ENCODE measurements at regions not wholly inside any gene's neighbourhood (a gene's known extent, or its start where the extent isn't known, plus 50 kb on each side); places are given as distances from the start of the nearest gene placed in this dataset.

GRCh38 chr5:56511326-56511841 lies 278.3 kb upstream of the ANKRD55 start:
- no peak overlapping the region for H3K4me3 Mint-ChIP-seq
- no peaks in the 10 kb centered on the region for H3K27me3 Mint-ChIP-seq
- H3K36me3 Mint-ChIP-seq, result no peaks in the 10 kb centered on the region
- no peak for ATAC-seq
- peaks cover 32% of the 10 kb centered on the region for H3K4me1 Mint-ChIP-seq
- H3K27ac Mint-ChIP-seq, result no peak overlapping the region
- H3K9me3 Mint-ChIP-seq, result no peaks in the 10 kb centered on the region

DNA sequence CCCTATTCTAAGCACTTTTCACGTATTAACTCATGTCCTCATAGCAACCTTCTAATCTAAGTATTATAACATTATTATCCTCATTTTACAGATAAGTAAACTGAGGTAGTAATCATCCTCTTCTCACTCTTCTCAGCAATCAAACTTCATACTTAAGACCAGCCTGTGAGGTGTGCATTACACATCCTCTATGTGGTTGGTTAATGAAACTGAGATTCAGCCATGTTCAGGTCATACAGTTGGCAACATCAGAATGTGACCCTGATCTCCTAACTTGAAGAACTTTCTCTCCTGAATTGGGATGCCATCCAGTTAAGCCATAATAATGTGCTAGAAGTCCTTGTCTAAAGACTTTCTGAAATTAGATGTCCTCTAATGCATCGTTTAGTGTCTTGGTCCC lies 275.1 kb upstream of the ANKRD55 start:
- H3K27ac Mint-ChIP-seq, result no peak overlapping the region
- H3K4me1 Mint-ChIP-seq, result peaks cover 34% of the 10 kb centered on the region
- no peaks in the 10 kb centered on the region for H3K9me3 Mint-ChIP-seq
- no peak overlapping the region for H3K4me3 Mint-ChIP-seq
- ATAC-seq, result no peak
- no peaks in the 10 kb centered on the region for H3K36me3 Mint-ChIP-seq
- no peaks in the 10 kb centered on the region for H3K27me3 Mint-ChIP-seq

DNA sequence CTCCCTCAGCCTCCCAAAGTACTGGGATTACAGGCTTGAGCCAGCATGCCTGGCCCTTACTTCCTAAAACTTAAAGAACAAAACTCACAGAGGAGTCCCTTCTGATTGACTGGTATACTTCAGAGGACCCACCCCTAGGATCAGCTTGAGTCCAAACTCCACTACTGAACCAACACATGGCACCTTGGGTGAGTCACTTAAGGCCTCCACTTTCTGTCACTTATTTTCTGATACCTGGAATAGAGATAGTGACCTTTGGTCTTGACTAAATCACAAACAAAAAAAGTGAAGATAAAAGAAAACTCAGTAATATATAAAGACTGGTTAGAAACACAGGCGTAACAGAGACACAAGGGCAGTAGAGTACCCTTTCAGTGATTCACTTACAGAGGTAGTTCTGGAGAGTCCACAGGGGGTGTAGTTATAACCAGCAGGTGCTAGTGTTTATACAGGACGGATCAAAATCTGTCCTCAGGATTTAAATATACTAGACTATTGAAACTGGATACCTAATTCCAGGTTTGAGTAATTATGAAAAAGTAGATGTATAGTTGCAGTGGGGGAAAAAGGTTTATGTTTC lies 274.3 kb upstream of the ANKRD55 start:
- H3K4me3 Mint-ChIP-seq, result no peak overlapping the region
- ATAC-seq, result no peak

DNA sequence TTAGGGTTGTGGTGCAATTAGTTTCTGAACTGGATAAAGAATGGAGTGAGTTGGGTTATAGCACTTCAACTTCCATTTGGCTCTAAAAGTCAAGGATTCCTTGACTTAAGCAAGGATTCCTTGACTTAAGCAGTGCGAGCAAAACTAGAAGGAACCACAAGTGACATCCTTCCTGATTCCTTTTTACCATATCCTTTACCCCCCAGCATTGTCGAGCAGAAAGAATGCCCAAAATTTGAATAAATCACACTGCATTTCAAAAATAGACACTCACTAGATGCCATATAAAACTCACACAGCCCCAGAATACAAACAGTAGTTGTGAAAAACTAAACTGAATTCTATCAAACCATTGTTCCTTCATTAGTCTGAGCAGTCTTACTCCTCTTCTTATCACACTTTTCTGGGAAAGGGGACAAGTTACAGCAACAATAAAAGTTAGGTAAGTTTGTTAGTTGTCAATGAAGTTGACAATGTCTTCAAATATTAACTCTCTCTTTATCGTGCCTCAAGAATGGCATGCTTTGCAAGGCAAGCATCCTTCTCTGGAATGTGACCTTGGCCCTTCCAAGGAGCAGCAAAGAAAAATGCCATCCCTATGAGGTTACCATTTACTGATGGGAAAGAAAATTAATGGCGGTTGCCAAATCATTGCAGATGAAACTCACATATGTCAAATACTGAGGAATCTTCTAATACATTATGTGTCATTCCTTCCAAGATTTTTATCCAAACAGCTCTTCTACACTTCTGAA lies 273.3 kb upstream of the ANKRD55 start:
- H3K9me3 Mint-ChIP-seq, result no peaks in the 10 kb centered on the region
- no peak overlapping the region for H3K4me3 Mint-ChIP-seq
- no peak for ATAC-seq
- H3K27me3 Mint-ChIP-seq, result no peaks in the 10 kb centered on the region
- H3K27ac Mint-ChIP-seq, result no peak overlapping the region
- peaks cover 35% of the 10 kb centered on the region for H3K4me1 Mint-ChIP-seq
- no peaks in the 10 kb centered on the region for H3K36me3 Mint-ChIP-seq

More for the DNA sequence above, 274.3 kb upstream of the ANKRD55 start:
- H3K36me3 Mint-ChIP-seq, result no peaks in the 10 kb centered on the region
- peaks cover 27% of the 10 kb centered on the region for H3K4me1 Mint-ChIP-seq
- H3K27me3 Mint-ChIP-seq, result no peaks in the 10 kb centered on the region
- no peaks in the 10 kb centered on the region for H3K9me3 Mint-ChIP-seq
- peak overlapping the region; percentile 42 for H3K27ac Mint-ChIP-seq

GRCh38 chr5:56503929-56504328 lies 270.8 kb upstream of the ANKRD55 start:
- Mint-ChIP-seq H3K36me3 (no peaks in the 10 kb centered on the region), H3K4me3 (no peak overlapping the region), H3K27me3 (no peaks in the 10 kb centered on the region), H3K27ac (peak overlapping the region; percentile 20), H3K4me1 (peaks cover 34% of the 10 kb centered on the region), H3K9me3 (no peaks in the 10 kb centered on the region)
- ATAC-seq, result no peak

GRCh38 chr5:56501781-56502557 lies 268.8 kb upstream of the ANKRD55 start:
- peak; percentile 84 for ATAC-seq
- Mint-ChIP-seq H3K9me3 (no peaks in the 10 kb centered on the region), H3K27ac (peak overlapping the region; percentile 66), H3K4me3 (no peak overlapping the region), H3K4me1 (peaks cover 21% of the 10 kb centered on the region), H3K36me3 (no peaks in the 10 kb centered on the region), H3K27me3 (no peaks in the 10 kb centered on the region)

GRCh38 chr5:56499901-56500300 lies 266.8 kb upstream of the ANKRD55 start:
- H3K4me1 Mint-ChIP-seq, result peaks cover 24% of the 10 kb centered on the region

GRCh38 chr5:56499491-56499890 lies 266.4 kb upstream of the ANKRD55 start:
- no peaks in the 10 kb centered on the region for H3K27me3 Mint-ChIP-seq
- no peak for ATAC-seq
- peaks cover 28% of the 10 kb centered on the region for H3K4me1 Mint-ChIP-seq
- peak overlapping the region; percentile 17 for H3K27ac Mint-ChIP-seq
- H3K4me3 Mint-ChIP-seq, result no peak overlapping the region
- no peaks in the 10 kb centered on the region for H3K36me3 Mint-ChIP-seq
- no peaks in the 10 kb centered on the region for H3K9me3 Mint-ChIP-seq

More at GRCh38 chr5:56499901-56500300, 266.8 kb upstream of the ANKRD55 start:
- Mint-ChIP-seq H3K27ac (peak overlapping the region; percentile 17), H3K4me3 (no peak overlapping the region), H3K36me3 (no peaks in the 10 kb centered on the region), H3K27me3 (no peaks in the 10 kb centered on the region), H3K9me3 (no peaks in the 10 kb centered on the region)
- no peak for ATAC-seq

DNA sequence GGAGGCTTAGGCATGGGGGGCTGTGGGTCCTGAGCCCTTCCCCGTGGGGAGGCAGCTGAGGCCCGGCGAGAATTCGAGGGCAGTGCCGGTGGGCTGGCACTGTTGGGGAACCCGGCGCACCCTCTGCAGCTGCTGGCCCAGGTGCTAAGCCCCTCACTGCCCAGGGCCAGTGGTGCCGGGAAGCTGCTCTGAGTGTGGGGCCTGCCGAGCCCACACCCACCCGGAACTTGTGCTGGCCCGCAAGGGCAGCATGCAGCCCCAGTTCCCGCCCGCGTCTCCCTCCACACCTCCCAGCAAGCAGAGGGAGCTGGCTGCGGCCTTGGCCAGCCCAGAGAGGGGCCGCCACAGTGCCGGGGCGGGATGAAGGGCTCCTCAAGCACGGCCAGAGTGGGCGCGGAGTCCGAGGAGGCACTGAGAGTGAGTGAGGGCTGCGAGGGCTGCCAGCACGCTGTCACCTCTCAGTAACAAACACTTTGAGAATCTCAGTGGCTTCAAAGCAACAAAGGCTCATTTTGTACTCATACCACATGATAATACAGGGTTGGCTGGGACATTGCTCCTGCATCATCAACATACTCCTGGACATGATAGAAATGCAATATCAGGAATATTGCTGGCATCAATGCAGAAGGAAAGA lies 265.7 kb upstream of the ANKRD55 start:
- Mint-ChIP-seq H3K36me3 (no peaks in the 10 kb centered on the region), H3K4me3 (no peak overlapping the region), H3K27me3 (no peaks in the 10 kb centered on the region), H3K4me1 (peaks cover 34% of the 10 kb centered on the region), H3K9me3 (no peaks in the 10 kb centered on the region), H3K27ac (no peak overlapping the region)
- no peak for ATAC-seq

DNA sequence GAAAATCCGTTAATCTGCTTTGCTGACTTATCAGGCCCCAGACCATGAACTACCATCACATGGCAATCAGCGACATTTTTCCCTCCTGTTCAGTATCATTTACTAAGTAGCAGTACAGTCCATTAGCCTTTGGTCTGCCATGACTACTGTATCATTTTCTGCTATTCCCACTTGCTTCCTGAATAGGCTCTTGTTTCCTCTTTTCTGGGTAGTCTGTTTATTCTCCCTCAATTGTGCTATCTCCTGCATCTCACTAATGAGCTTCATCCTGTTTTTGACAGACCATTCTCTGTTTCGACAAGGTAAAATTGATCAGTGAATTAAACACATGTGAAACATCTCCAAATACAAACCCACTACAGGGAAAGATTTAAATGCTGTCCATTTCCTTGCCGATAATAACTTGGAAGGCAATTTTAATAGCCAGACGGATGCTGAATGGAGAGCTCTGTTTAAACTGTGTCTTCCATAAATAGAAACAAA lies 263.5 kb upstream of the ANKRD55 start:
- H3K27me3 Mint-ChIP-seq, result no peaks in the 10 kb centered on the region
- no peaks in the 10 kb centered on the region for H3K36me3 Mint-ChIP-seq
- no peak overlapping the region for H3K4me3 Mint-ChIP-seq
- peaks cover 25% of the 10 kb centered on the region for H3K4me1 Mint-ChIP-seq
- H3K9me3 Mint-ChIP-seq, result no peaks in the 10 kb centered on the region
- H3K27ac Mint-ChIP-seq, result peak overlapping the region; percentile 49
- ATAC-seq, result no peak

DNA sequence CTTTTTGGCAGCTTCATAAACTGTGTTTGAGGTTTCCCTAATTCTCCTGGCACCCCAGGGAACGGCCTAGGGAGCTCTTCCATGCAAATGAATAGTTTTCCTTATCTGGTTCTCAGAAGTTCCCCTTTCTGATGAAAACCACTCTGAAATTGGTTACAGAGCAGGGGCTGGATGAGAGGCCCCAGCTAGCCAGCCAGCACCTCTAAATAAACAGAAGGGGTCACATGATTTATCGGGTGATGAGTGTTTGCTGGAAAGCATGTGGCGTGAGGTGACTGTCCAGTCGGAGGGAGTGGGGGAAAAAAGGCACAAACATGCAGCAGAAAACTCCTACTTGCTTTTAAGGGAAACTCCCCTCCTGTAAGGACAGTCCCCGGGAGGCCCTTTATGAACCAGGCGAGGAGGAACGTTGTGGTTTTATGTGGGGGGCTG lies 261.2 kb upstream of the ANKRD55 start:
- Mint-ChIP-seq H3K36me3 (no peaks in the 10 kb centered on the region), H3K27me3 (no peaks in the 10 kb centered on the region), H3K9me3 (no peaks in the 10 kb centered on the region), H3K27ac (peak overlapping the region; percentile 77), H3K4me3 (no peak overlapping the region), H3K4me1 (peaks cover 19% of the 10 kb centered on the region)
- ATAC-seq, result peak; percentile 67

DNA sequence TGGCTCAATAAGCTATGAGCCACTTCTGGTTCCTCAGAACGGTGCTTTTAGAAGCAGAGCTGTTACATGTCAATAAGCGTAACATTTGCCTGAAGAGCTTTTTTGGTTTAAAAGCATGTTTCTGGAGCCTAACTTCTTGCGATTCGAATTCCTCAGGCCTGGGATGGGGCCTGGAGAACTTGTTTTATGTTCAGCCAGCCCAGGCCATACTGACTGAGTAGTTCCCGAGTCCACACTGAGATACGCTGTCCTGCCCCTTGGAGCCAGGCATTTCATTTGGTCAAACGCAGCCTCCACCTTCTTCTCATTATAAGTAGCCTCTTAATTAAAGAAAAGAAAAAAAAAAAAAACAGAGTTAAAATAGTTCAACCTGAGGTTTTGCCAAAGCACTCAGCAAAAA lies 260.6 kb upstream of the ANKRD55 start:
- ATAC-seq, result no peak
- Mint-ChIP-seq H3K9me3 (no peaks in the 10 kb centered on the region), H3K27ac (peak overlapping the region; percentile 77), H3K36me3 (no peaks in the 10 kb centered on the region), H3K27me3 (no peaks in the 10 kb centered on the region), H3K4me1 (peaks cover 21% of the 10 kb centered on the region), H3K4me3 (no peak overlapping the region)

DNA sequence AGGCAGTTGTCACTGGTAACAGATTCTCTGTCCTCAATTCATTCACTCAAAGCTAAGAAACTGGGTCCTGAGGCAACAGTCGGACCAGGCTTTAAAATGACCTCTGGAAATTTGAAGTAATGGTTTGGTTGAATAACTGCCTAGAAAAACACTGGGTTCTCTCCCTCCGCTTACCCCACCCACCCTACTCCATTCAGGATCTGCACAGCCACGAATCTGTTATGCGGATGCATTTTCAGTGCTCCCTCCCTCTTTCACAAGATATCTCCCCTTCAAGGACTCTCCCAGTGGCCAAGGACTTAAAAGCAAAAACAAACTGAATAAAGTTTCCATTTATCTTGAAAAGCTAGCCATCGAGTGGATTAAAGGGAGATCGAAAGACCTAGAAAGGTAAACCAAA lies 260.2 kb upstream of the ANKRD55 start:
- H3K4me3 Mint-ChIP-seq, result no peak overlapping the region
- H3K4me1 Mint-ChIP-seq, result peaks cover 24% of the 10 kb centered on the region
- no peaks in the 10 kb centered on the region for H3K27me3 Mint-ChIP-seq
- H3K9me3 Mint-ChIP-seq, result no peaks in the 10 kb centered on the region
- H3K36me3 Mint-ChIP-seq, result no peaks in the 10 kb centered on the region
- no peak for ATAC-seq
- H3K27ac Mint-ChIP-seq, result no peak overlapping the region

DNA sequence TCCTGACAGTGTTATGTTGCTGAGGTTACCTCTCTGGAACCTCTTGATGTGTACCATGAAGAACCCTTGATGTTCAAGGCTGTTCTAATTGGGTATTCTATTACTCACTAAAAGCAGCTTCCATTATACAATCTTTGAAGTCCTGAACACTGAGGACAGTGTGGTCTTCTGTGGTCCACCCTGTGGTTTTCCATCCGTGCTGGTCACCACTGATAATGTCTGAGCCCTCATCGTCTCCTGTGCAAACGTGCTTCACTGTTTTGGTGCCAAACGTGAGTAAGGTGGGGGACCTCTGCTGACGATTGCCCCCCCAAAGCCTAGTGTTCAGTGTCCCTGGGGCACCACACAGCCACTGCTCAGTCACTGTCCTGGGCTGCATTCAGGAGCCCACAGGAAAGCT lies 259.7 kb upstream of the ANKRD55 start:
- Mint-ChIP-seq H3K27ac (no peak overlapping the region), H3K4me3 (no peak overlapping the region), H3K9me3 (no peaks in the 10 kb centered on the region)

DNA sequence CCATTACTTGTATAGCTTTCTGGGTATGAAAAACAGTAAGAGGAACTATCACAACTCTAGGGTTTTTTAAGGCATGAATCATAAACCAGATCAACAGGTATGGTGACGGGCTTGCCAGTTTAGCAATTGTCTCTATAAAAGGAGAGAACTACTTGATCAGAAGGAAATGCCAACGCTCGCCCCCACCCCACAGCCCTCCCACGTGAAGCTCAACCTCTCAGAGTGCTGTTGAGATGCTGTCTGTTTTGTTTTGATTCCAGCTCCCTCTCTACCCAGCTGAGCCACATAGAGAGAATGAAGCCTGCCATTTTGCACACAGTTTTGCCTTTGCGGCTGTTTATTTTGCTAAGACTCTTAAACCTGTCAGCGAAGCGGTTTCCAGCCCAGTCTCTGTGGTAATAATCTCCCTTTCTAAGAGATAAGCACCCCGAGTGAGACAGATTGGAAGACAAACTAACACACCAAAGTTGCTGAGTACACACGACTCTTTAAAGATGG lies 257.9 kb upstream of the ANKRD55 start:
- H3K27ac Mint-ChIP-seq, result no peak overlapping the region
- H3K4me3 Mint-ChIP-seq, result no peak overlapping the region
- ATAC-seq, result no peak
- H3K9me3 Mint-ChIP-seq, result peaks cover 6% of the 10 kb centered on the region
- peaks cover 7% of the 10 kb centered on the region for H3K36me3 Mint-ChIP-seq
- no peaks in the 10 kb centered on the region for H3K27me3 Mint-ChIP-seq
- H3K4me1 Mint-ChIP-seq, result peaks cover 17% of the 10 kb centered on the region

More for the DNA sequence above, 259.7 kb upstream of the ANKRD55 start:
- Mint-ChIP-seq H3K27me3 (no peaks in the 10 kb centered on the region), H3K36me3 (no peaks in the 10 kb centered on the region), H3K4me1 (peaks cover 24% of the 10 kb centered on the region)
- no peak for ATAC-seq

Data from stimulated activated memory B cell treated with anti-CD40 and anti-IgM and Interleukin-4, amounts not matched to agents 10 μg/mL and 1 μg/mL and 100 μg/mL, for 72 hours (primary cell).